Activated CD4-positive, alpha-beta memory T cell treated with anti-CD3 and anti-CD28 coated beads for 36 hours (primary cell): ENCODE measurements at regions not wholly inside any gene's neighbourhood (a gene's known extent, or its start where the extent isn't known, plus 50 kb on each side); places are given as distances from the start of the nearest gene placed in this dataset.

Experiments
- CTCF ChIA-PET: fragments of 350-600 bp; sonication (Branson Sonifier 250); formaldehyde crosslinking; loops from one replicate; lab custom pipeline; 2021; ENCODE audit warnings: antibody characterized with exemption, inconsistent platforms; lab: Charles Lee
- POLR2A ChIA-PET: fragments of 350-600 bp; sonication (Branson Sonifier 250); formaldehyde crosslinking; loops from one replicate; lab custom pipeline; 2021; ENCODE audit warnings: antibody characterized with exemption; lab: Charles Lee
- DNase-seq: peaks from one replicate; pipeline ENCODE4 v3.0.0-alpha.2; 2020
- H3K27ac Mint-ChIP-seq: one replicate; pipeline ENCODE4 v1.8.0; 2021; ENCODE audit warnings: mixed read lengths
- H3K27me3 Mint-ChIP-seq: one replicate; pipeline ENCODE4 v1.8.0; 2021; ENCODE audit warnings: mixed read lengths
- H3K36me3 Mint-ChIP-seq: one replicate; pipeline ENCODE4 v1.8.0; 2021; ENCODE audit warnings: mixed read lengths
- H3K4me1 Mint-ChIP-seq: one replicate; pipeline ENCODE4 v1.8.0; 2021; ENCODE audit warnings: low read depth, mixed read lengths
- H3K4me3 Mint-ChIP-seq: one replicate; pipeline ENCODE4 v1.8.0; 2021; ENCODE audit warnings: mild to moderate bottlenecking, mixed read lengths
- H3K9me3 Mint-ChIP-seq: one replicate; pipeline ENCODE4 v1.8.0; 2021; ENCODE audit warnings: mixed read lengths
- intact Hi-C: fragments of 100-400 bp; cut with micrococcal nuclease; formaldehyde crosslinking; loops from one replicate; pipeline ENCODE4 v1.15.1; 2023

GRCh38 chr10:29050081-29050480, 238.8 kb upstream of the LYZL1 start:
- no peaks in the 10 kb centered on the region for H3K4me1 Mint-ChIP-seq
- POLR2A ChIA-PET, result no interaction called here
- peaks cover 2% of the 10 kb centered on the region for H3K27me3 Mint-ChIP-seq
- no peak overlapping the region for H3K4me3 Mint-ChIP-seq
- CTCF ChIA-PET, result no interaction called here
- no peaks in the 10 kb centered on the region for H3K36me3 Mint-ChIP-seq
- no peak overlapping the region for H3K27ac Mint-ChIP-seq
- no peaks in the 10 kb centered on the region for H3K9me3 Mint-ChIP-seq
- intact Hi-C loops, result no loop called here
- DNase-seq, result no peak

DNA sequence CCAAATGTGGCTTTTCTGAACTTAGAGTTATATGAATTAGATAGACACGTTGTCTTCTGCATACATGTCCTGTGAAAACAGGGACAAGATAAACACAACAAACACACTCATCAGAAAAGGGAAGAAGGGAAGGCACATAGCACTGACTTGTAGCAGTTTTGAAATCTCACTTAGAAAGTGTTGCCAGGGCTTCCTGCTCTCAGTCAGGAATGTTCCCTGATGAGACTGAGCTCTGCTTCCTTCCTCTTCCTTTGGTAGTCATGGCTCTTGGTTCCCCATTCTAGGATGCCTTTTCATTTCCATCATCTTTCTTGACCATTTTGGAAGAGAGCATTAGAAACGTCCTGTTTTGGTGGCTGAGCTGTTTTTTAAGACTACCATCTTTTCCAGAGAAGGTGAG, 233.8 kb upstream of the LYZL1 start:
- CTCF ChIA-PET, result no interaction called here
- no peak for DNase-seq

DNA sequence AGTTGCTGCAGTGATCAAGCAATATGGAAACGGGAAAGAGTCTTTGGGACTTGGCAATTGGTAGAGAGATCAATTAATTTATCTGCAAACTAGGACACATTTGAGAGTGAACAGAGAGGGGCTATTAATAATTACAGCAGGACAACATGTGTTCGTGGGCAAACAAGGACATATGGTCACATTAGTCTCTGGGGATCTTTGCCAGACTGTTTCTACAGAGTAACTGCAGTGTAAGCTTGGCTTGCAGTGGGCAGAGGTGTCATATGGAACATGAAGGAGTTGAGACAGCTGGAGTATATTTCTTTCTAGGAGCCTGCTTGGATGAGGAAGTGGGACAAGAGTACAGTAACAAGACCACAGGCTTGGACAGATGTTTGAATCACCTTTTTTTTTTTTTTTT, 232.1 kb upstream of the LYZL1 start:
- H3K27ac Mint-ChIP-seq, result no peak overlapping the region
- no peak for DNase-seq
- ChIA-PET POLR2A (no interaction called here), CTCF (no interaction called here)
- intact Hi-C loops, result no loop called here
- no peaks in the 10 kb centered on the region for H3K4me1 Mint-ChIP-seq
- H3K36me3 Mint-ChIP-seq, result no peaks in the 10 kb centered on the region
- peaks cover 8% of the 10 kb centered on the region for H3K27me3 Mint-ChIP-seq
- H3K9me3 Mint-ChIP-seq, result no peaks in the 10 kb centered on the region
- no peak overlapping the region for H3K4me3 Mint-ChIP-seq

More for the DNA sequence above, 233.8 kb upstream of the LYZL1 start:
- Mint-ChIP-seq H3K9me3 (no peaks in the 10 kb centered on the region), H3K27me3 (peaks cover 8% of the 10 kb centered on the region), H3K4me1 (no peaks in the 10 kb centered on the region), H3K36me3 (no peaks in the 10 kb centered on the region), H3K27ac (no peak overlapping the region), H3K4me3 (no peak overlapping the region)
- POLR2A ChIA-PET, result no interaction called here
- intact Hi-C loops, result no loop called here

- H3K4me3 Mint-ChIP-seq, result no peak overlapping the region
- no peak for DNase-seq
- no peak overlapping the region for H3K27ac Mint-ChIP-seq
- peaks cover 8% of the 10 kb centered on the region for H3K27me3 Mint-ChIP-seq
- no peaks in the 10 kb centered on the region for H3K36me3 Mint-ChIP-seq
- no peaks in the 10 kb centered on the region for H3K4me1 Mint-ChIP-seq
- intact Hi-C loops, result no loop called here
- ChIA-PET CTCF (no interaction called here), POLR2A (no interaction called here)
- no peaks in the 10 kb centered on the region for H3K9me3 Mint-ChIP-seq
Observed at GRCh38 chr10:29057822-29058331, 231.0 kb upstream of the LYZL1 start.

DNA sequence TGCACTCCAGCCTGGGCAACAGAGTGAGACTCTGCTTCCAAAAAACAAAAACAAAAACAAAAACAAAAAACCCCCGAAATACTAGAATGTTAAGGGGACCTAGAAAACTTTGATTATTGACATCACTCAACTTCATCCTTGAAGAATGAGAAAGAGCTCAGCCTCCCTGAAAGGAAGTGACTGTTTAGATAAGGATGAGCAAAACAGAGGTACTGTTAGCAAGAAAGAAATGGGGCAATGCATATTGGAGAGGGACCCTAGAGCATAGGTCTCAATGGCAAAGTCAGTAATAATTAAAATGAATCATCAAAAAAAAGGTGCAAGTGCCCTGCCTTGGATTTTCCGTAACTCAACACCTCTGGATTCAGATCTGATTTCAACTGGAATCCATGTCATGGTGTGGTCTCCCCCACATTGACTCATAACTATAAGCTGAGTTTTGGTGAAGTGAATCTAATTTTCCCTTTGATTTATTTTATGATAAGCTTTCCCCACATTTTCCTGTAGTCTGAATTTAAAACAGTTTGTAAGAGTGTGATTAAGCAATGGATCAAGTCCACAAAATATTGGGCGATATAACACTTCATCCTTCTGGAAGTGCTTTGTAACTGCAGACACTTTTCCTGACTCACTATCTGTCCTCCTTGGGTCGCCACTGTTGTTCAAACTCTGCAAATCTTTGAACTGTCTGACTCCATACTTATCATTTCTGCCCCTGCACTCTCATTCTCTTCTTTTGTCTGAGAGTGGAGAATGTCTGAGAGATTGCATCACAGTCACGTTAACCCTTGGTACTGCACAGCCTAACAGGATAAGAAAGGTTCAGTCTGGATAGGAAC, 224.8 kb upstream of the LYZL1 start:
- Mint-ChIP-seq H3K4me1 (no peaks in the 10 kb centered on the region), H3K27ac (no peak overlapping the region), H3K9me3 (no peaks in the 10 kb centered on the region), H3K27me3 (peaks cover 2% of the 10 kb centered on the region), H3K36me3 (no peaks in the 10 kb centered on the region), H3K4me3 (no peak overlapping the region)
- intact Hi-C loops, result no loop called here
- CTCF ChIA-PET, result no interaction called here
- POLR2A ChIA-PET, result no interaction called here
- no peak for DNase-seq

DNA sequence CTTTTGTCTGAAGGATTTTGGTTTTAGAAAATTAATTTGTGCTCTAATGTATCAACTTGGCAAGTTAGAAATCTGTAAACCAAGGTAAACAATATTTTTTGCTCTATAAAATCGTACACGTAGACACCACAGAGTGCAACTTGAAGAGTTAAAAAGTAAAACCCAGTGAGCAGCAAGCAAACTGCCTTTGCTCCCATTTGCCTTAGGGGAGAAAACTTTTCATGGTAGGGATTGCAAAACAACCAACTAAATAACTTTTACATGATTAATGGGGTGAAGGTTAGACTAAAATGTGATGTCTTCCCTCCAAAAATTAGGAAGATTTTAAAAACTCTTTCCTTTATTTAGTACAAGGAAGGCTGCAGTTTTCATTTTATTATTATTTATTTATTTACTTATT, 224.2 kb upstream of the LYZL1 start:
- H3K9me3 Mint-ChIP-seq, result no peaks in the 10 kb centered on the region
- ChIA-PET CTCF (no interaction called here), POLR2A (no interaction called here)
- no peaks in the 10 kb centered on the region for H3K27me3 Mint-ChIP-seq
- intact Hi-C loops, result no loop called here
- H3K4me3 Mint-ChIP-seq, result no peak overlapping the region
- no peaks in the 10 kb centered on the region for H3K36me3 Mint-ChIP-seq
- no peaks in the 10 kb centered on the region for H3K4me1 Mint-ChIP-seq
- H3K27ac Mint-ChIP-seq, result no peak overlapping the region
- DNase-seq, result no peak

- DNase-seq, result no peak
- POLR2A ChIA-PET, result no interaction called here
- intact Hi-C loops, result no loop called here
- H3K27me3 Mint-ChIP-seq, result peaks cover 3% of the 10 kb centered on the region
- H3K36me3 Mint-ChIP-seq, result no peaks in the 10 kb centered on the region
- no peak overlapping the region for H3K4me3 Mint-ChIP-seq
- H3K27ac Mint-ChIP-seq, result no peak overlapping the region
- no peaks in the 10 kb centered on the region for H3K4me1 Mint-ChIP-seq
- no peaks in the 10 kb centered on the region for H3K9me3 Mint-ChIP-seq
- CTCF ChIA-PET, result interaction anchor here (0.5 kb wide), 1 partner anchor 332 kb away, joined by 3 read pairs; no protein-coding TSS in a partner anchor
Observed at GRCh38 chr10:29067161-29067560, 221.7 kb upstream of the LYZL1 start.

DNA sequence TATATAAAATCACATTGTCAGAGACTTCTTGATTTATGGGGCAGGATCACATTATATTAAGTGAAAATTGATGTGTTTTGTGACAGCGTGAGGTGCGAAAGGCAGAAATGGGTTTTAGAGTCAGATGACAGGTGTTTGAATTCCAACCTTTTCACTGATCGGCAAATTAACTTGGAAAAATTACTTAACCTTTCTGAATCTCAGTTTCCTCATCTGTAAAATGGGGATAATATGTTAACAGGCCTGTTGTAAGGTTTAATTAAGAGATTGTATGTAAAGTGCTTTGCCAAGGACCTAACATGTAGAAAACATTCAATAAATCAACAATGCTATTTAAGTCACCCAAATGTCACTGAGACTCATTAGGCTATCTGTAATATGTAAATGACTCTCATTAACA, 221.2 kb upstream of the LYZL1 start:
- no peaks in the 10 kb centered on the region for H3K4me1 Mint-ChIP-seq
- POLR2A ChIA-PET, result no interaction called here
- CTCF ChIA-PET, result interaction anchor here (0.5 kb wide), 1 partner anchor 333 kb away, joined by 3 read pairs; no protein-coding TSS in a partner anchor
- intact Hi-C loops, result no loop called here
- H3K36me3 Mint-ChIP-seq, result no peaks in the 10 kb centered on the region
- H3K27ac Mint-ChIP-seq, result no peak overlapping the region
- no peaks in the 10 kb centered on the region for H3K9me3 Mint-ChIP-seq
- no peak for DNase-seq
- peaks cover 3% of the 10 kb centered on the region for H3K27me3 Mint-ChIP-seq
- H3K4me3 Mint-ChIP-seq, result no peak overlapping the region

DNA sequence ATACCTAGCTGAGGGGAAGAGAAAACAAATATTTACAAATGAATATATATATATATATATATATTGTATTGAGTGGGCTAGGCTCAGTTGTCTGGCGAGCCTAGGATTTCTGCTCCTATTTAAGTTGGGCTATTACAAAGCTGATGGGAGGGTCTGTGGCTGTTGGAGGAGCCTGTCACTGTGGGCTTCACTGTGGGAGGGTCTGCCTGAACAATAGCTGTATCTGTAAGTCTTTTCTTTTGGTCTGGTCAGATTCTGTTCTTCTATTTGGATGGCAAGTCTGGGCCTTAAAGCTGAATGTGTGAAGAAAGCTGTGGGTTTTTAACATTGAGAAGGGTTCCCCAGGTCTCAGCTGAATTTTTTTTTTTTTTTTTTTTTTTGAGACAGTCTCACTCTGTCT, 220.6 kb upstream of the LYZL1 start:
- POLR2A ChIA-PET, result no interaction called here
- H3K4me3 Mint-ChIP-seq, result no peak overlapping the region
- CTCF ChIA-PET, result no interaction called here

GRCh38 chr10:29068966-29069365, 219.9 kb upstream of the LYZL1 start:
- peaks cover 6% of the 10 kb centered on the region for H3K27me3 Mint-ChIP-seq
- no peak overlapping the region for H3K27ac Mint-ChIP-seq
- H3K4me1 Mint-ChIP-seq, result no peaks in the 10 kb centered on the region
- ChIA-PET POLR2A (no interaction called here), CTCF (no interaction called here)
- no peaks in the 10 kb centered on the region for H3K9me3 Mint-ChIP-seq
- H3K4me3 Mint-ChIP-seq, result no peak overlapping the region
- no peaks in the 10 kb centered on the region for H3K36me3 Mint-ChIP-seq
- DNase-seq, result no peak
- intact Hi-C loops, result no loop called here

More for the DNA sequence above, 220.6 kb upstream of the LYZL1 start:
- DNase-seq, result no peak
- no peaks in the 10 kb centered on the region for H3K4me1 Mint-ChIP-seq
- H3K27ac Mint-ChIP-seq, result no peak overlapping the region
- H3K36me3 Mint-ChIP-seq, result no peaks in the 10 kb centered on the region
- H3K27me3 Mint-ChIP-seq, result peaks cover 6% of the 10 kb centered on the region
- H3K9me3 Mint-ChIP-seq, result no peaks in the 10 kb centered on the region
- intact Hi-C loops, result no loop called here

GRCh38 chr10:29069941-29070340, 218.9 kb upstream of the LYZL1 start:
- Mint-ChIP-seq H3K4me1 (no peaks in the 10 kb centered on the region), H3K27me3 (peaks cover 6% of the 10 kb centered on the region), H3K36me3 (no peaks in the 10 kb centered on the region), H3K4me3 (no peak overlapping the region), H3K9me3 (no peaks in the 10 kb centered on the region), H3K27ac (no peak overlapping the region)
- intact Hi-C loops, result no loop called here
- DNase-seq, result no peak
- POLR2A ChIA-PET, result no interaction called here
- CTCF ChIA-PET, result no interaction called here

DNA sequence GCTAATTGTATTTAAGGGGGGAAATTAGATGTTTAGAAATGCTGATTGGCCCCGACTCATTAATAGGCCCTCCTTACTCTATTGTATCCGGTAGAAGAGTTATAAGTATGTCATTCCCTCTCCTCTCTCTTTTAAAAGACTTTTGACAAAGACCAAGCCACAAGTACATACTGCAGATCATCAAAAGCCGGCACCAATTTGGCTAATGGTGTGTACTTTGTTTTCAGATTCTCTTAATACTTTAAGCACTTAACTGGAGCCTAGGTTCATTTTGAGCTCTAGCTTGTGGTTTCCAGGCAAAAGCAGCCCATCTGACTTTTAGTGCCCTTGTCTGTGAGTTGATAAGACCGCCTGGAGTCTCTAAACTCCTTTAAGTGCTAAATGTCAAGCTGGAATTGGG, 210.0 kb upstream of the LYZL1 start:
- Mint-ChIP-seq H3K36me3 (no peaks in the 10 kb centered on the region), H3K9me3 (no peaks in the 10 kb centered on the region), H3K27me3 (no peaks in the 10 kb centered on the region), H3K27ac (no peak overlapping the region), H3K4me3 (no peak overlapping the region), H3K4me1 (no peaks in the 10 kb centered on the region)
- no peak for DNase-seq
- ChIA-PET CTCF (no interaction called here), POLR2A (no interaction called here)
- intact Hi-C loops, result no loop called here

DNA sequence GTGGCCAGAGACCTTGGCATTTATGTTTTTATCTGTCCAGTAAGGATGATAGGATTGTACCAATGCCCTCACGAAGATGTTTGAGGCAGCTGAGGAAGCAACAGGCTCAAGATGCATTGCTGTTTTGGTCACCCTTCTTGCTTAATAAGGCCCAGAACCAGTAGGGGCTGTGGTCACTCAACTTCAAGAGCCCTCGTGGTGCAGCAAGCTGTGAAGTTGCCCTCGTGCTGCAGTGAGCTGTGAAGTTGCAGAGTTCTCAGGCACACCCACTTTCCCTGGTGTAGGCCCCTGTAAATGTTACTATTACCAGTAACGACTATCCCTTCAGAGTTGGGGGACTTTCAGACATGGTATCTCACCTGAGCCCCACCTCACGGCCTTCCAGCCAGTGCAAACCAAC, 207.6 kb upstream of the LYZL1 start:
- H3K27ac Mint-ChIP-seq, result no peak overlapping the region
- no peaks in the 10 kb centered on the region for H3K4me1 Mint-ChIP-seq
- intact Hi-C loops, result no loop called here
- peaks cover 2% of the 10 kb centered on the region for H3K27me3 Mint-ChIP-seq
- H3K36me3 Mint-ChIP-seq, result no peaks in the 10 kb centered on the region
- H3K4me3 Mint-ChIP-seq, result no peak overlapping the region
- POLR2A ChIA-PET, result no interaction called here
- CTCF ChIA-PET, result no interaction called here
- H3K9me3 Mint-ChIP-seq, result no peaks in the 10 kb centered on the region
- DNase-seq, result no peak
